HG03571 (cell line): ENCODE measurements at regions not wholly inside any gene's neighbourhood (a gene's known extent, or its start where the extent isn't known, plus 50 kb on each side); places are given as distances from the start of the nearest gene placed in this dataset.
A peak's percentile ranks its signal among the peaks of the same experiment; 100 is the strongest.

Experiments used
- ATAC-seq: cut with Tn5 transposase; IDR thresholded peaks from one replicate; pipeline ENCODE4 v1.9.1; 2021; ENCODE audit not compliant: unreplicated experiment

- ATAC-seq, result no peak
These were observed 101.4 kb downstream of the TOMM20 start for GRCh38 chr1:235027076-235027861.

GRCh38 chr1:235025422-235025984 lies 103.1 kb downstream of the TOMM20 start:
- ATAC-seq, result no peak

- ATAC-seq, result no peak
These were observed 103.8 kb downstream of the TOMM20 start for GRCh38 chr1:235024711-235025421.

GRCh38 chr1:235023711-235024439 lies 104.8 kb downstream of the TOMM20 start:
- ATAC-seq, result peak; percentile 18

- peak; percentile 63 for ATAC-seq
These were observed 105.5 kb downstream of the TOMM20 start for GRCh38 chr1:235022981-235023710.

- ATAC-seq, result no peak
These were observed 106.2 kb downstream of the TOMM20 start for GRCh38 chr1:235022341-235022980.

- no peak for ATAC-seq
These were observed 106.8 kb downstream of the TOMM20 start for GRCh38 chr1:235021815-235022214.

- no peak for ATAC-seq
These were observed 107.3 kb downstream of the TOMM20 start for GRCh38 chr1:235021321-235021720.

GRCh38 chr1:235019961-235020360 lies 108.7 kb downstream of the TOMM20 start:
- no peak for ATAC-seq

- no peak for ATAC-seq
These were observed 109.2 kb downstream of the TOMM20 start for GRCh38 chr1:235019471-235019870.

- no peak for ATAC-seq
These were observed 109.8 kb downstream of the TOMM20 start for GRCh38 chr1:235018720-235019444.

- ATAC-seq, result no peak
These were observed 110.5 kb downstream of the TOMM20 start for GRCh38 chr1:235018161-235018560.

- ATAC-seq, result no peak
These were observed 110.9 kb downstream of the TOMM20 start for GRCh38 chr1:235017719-235018118.

GRCh38 chr1:235017191-235017590 lies 111.4 kb downstream of the TOMM20 start:
- no peak for ATAC-seq

- peak; percentile 28 for ATAC-seq
These were observed 113.2 kb downstream of the TOMM20 start for GRCh38 chr1:235015291-235015985.

- ATAC-seq, result no peak
These were observed 113.9 kb downstream of the TOMM20 start for GRCh38 chr1:235014756-235015155.

- no peak for ATAC-seq
These were observed 115.1 kb downstream of the TOMM20 start for GRCh38 chr1:235013512-235013911.

- ATAC-seq, result no peak
These were observed 116.0 kb downstream of the TOMM20 start for GRCh38 chr1:235012436-235013210.
